ENCODE measurements at regions not wholly inside any gene's neighbourhood (a gene's known extent, or its start where the extent isn't known, plus 50 kb on each side); places are given as distances from the start of the nearest gene placed in this dataset.

DNA sequence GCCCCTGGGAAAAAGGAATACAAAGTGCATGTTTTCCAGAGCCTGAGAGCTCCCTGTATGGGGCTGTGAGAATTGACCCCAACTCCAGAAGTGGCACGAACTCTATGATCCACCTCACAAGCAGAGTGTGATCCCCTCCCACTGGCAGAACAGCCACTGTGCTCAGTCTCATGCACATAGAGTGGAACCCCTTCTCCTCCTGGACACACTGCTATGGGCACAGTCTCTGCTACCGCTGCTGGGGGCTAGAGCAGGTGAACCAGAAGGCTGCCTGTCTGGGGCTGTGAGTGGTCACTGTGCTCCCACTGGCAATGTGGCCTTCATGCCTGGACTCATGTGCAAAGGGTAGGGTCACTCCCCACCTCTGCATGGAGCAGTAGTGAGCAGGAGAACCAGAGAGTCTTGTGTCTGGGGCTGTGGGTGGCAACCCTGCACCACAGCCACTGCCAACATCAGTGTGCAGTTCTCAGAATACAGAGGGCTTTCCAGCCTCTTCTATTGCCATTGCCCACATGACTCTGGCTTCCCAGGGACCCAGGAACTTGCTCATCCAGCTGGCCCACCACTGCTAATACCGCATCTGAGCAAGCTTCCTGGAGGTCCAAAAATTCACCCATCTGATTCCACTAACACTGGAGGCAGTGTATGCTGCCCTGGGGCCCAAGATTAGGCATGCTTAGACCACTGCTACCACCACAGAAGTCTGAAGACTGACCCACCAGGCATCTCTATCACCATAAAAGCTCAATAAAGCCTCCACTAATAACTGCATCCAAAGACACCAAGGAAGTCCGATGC, 343.7 kb upstream of the SOX14 start:
- DNase-seq, result no peak

DNA sequence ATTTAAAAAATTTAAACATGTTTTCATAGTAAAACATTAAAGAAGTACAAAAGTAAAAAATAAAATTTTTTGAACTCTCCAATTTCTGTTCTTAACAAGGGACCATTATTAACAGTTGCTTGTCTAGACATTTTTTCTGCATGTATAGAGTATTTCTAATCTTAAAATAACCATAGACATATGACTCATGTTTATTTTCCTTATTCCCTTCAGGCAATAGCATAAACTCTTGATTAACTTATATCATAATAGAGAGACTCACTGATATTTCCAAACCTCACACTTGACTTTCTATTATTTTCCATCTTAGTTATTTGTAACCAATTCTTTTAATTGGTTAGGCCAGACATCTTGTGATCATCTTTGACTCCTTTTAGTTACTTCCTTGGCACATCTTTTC, 325.6 kb upstream of the SOX14 start:
- no peak for DNase-seq

DNA sequence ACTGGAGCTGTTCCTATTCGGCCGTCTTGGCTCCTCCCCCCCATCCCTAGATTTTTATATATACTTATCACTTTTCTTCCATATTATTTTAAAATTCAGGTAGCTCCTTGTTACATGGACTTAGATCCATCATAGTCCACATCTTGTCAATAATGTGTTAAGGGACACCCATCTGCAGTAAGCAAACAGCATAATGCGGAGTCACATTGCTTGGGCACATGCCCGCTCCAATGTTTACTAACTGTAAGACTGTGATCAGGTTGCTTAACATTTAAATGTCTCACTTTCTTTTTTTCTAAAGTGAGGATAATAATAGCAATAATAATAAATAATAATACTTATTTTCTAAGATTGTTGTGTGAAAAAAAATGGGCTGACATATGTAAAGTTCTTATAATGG, 303.2 kb upstream of the SOX14 start:
- no peak for DNase-seq

DNA sequence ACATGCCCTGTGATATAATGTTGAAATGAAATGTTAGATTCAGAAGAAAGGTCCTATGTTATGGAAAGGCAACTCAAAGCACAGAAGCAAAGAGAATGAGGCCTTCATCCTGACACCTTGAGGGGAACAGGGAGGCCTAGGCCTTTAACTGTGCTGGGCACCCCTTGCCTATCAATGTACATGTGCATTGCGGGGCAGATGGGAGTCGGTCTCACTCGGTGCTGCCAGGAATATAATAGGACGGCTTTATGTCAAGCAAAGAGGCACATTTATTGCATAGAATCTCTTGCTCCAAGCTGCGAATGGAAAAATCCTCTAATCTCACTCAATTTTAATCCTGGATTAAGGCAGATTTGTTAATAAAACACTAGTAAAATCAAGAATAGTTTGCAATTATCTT, 301.0 kb upstream of the SOX14 start:
- no peak for DNase-seq

DNA sequence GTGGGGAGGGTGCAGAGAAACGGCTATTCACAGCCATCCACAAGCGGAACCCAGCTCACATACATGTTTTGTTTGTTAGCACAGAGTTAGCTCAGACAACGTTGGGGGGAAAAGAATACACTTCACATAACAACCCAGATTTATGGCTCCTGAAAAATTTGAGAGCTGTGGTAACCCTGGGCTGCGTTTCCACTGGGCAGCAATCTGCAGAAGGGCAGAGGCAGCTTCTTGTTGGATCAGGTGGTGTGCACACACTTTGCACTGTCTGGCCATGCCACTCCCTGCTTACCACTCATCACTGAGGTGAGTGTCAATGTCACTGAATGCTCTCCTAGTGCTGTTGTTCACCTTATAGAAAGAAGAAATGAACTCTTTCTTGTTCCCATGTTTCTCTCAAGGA, 299.8 kb upstream of the SOX14 start:
- no peak for DNase-seq

DNA sequence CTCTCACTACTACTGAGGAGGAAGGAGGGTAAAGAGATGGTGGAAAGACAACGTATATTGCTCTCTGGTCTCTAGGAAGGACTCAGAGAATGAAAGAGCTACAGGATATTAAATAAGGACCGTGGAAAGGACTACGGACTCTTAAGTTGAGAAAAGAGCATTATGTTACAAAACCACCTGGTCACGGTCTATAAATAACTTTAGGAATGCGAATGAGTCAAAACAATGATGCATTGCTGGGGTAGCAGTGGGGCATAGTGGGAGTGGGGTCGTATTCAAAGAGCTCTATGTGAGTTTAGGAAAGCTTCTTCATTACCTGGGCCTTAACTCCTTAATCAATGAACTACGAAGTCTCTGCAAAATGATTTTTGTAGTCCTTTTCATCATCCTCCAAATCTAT, 295.7 kb upstream of the SOX14 start:
- DNase-seq, result no peak

DNA sequence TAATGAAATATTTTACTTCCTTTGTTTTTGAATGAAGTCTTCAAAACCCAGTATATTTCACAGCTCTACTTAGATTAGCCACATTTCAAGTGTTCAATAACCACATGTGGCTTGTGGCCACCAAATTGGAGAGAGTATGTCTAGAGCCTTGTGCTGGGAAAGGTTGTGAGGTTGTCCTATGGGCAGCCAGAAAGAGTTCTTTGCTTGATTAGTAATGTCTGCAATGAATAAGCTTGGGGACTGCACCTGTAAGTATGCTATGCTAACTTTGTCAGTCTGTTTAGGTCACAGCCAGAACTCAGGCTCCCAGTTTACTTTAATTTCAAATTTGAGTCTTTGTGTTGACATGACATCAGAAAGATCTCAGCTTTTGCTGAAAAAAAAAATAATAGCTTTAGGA, 294.9 kb upstream of the SOX14 start:
- no peak for DNase-seq

DNA sequence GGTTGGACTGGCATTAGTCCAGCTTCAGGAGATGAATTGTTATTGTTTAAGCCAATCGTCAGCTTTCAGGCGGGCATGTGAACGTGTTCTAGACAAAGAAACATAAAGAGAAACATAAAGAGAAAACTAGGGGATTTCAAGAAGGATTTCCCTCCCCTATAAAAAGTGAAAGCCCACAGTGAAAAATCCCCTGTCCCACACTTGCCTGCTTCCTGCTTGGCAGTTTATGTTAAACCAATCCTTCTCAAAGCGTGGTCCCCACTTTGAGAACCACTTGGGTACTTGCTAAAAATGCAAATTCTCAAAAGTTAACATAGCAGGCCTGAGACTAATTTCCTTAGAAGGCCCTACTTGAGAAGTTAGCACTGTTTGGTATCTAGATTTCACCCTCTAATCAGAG, 293.0 kb upstream of the SOX14 start:
- DNase-seq, result no peak

DNA sequence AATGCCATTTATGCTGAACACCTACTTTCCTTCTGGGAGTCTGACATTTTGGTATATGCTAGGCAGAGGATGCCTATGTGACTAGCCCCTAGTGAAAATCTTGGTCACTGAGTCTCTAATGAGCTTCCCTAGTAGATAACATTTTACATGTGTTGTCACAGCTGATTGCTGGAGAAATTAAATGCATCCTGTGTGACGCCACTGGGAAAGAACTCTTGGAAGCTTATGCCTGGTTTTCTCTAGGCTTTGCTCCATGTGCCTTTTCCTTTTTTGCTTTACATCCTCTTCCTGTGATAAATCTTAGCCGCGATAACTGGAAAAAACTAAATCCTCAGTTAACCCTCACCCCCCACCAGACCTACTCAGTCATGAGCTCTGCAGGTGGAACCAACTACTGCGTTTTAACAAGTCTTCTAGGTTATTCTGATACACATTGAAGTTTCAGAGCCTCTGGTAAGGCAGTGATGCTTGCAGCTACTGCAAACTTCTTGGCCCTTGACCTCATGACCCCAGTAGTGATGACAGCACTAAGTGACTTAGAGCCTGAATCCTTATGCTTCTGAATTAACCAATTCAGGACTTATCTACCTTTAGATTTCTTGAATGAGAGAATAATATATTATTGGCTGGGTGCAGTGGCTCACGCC, 292.4 kb upstream of the SOX14 start:
- DNase-seq, result no peak

DNA sequence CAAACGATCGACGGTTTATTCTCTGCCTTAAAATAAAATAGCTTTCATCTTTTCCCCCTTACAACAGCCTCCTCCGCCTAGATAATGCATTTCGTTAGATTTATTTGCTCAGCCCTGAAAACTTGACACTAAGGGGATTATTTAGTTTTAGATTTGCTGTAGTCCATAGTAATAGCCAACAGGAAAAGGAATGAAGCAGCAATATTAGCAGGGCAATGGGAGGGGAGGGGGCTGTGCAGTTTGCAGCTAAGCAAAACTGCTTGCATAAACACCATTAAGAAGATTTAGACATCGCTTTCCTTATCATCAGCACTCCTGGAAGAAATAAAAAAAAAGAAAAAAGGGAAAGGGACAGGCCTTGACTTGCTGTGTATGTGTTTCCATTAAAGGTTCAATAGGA, 286.5 kb upstream of the SOX14 start:
- DNase-seq, result no peak

DNA sequence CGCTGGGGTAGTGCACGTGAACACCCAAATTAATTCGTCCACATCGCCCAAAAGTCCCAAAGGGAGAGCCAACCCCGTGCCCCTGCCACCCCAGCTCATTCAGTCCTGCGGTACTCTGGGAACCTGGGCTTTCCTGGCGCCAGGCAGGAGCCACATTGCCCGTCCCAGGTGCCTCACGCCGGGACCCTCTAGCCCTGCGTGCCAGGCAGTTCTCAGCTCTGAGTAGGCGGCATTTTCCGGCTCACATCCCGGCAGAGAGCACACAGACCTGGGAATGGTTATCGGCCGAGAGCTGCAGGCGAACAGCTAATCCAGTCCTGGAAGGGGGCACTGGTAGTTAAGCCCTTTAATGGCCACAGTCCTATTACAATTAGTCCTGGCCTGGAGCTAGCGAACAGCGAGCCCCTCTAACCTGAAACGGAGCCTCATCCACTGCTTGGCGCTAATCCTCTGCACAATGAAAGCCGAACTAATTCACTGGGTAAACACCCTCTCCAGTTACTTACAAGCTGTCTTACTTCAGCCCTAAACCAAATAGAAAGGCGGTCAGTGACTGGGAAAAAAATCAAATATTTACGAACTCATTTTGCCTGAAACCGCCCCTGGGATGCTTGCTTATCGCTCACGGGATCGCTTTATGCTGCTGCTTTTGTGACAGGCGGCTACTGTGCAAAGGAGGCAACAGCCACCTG, 254.6 kb upstream of the SOX14 start:
- no peak for DNase-seq

DNA sequence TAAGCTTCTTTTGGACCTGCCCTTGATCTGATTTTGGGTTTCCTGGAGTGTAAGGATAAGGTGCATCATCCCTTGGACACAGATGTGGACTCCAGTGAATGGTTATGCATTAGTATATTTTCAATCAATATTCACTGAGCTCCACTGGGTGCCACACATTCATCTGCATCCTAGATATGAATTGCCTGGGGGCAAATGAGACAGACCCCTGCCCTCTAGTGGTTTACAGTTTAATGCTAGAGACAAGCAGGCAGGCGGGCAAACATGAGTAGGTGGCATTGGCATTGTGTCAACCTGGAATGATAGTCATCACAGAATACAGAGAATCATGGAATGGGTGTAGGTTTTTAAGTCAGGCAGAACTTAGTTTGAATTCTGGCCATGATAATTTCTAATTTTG, 252.5 kb upstream of the SOX14 start:
- no peak for DNase-seq

DNA sequence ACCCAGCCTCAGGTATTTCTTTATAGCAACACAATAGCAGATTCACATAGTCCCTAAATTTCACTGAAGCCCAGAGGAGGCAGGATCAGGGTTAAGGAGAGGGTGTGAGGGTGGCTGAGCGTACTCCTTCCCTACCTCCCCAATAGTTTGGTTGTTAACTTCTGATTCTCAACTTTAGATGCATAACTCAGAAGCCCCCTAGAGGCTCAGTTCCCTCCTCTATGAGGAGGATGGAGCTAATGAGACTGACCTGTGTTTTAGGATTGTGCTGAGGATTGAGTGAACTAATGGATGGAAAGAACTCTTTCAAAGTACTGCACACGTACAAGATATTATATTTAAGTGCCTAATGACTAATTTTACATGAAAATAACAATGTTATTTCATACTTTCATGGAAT, 249.3 kb upstream of the SOX14 start:
- no peak for DNase-seq

DNA sequence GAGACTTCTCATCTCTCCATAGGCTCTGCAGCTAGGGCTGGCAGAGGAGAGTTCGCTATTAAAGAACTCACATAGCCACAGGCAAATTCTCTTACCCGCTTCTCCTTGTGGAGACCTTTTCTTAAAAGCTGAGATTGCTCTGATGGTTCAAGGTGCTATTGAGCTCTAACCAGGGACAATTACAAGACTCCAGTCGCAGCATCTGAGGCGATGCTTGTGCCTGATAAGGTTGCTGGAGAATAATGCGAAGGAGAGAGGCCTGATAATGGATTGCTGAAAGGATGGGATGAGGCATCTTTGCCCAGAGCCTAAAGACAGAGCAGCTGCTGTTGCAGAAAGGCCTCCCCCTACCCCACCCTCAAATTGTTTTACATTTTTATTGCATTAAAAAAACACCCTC, 244.5 kb upstream of the SOX14 start:
- DNase-seq, result no peak

DNA sequence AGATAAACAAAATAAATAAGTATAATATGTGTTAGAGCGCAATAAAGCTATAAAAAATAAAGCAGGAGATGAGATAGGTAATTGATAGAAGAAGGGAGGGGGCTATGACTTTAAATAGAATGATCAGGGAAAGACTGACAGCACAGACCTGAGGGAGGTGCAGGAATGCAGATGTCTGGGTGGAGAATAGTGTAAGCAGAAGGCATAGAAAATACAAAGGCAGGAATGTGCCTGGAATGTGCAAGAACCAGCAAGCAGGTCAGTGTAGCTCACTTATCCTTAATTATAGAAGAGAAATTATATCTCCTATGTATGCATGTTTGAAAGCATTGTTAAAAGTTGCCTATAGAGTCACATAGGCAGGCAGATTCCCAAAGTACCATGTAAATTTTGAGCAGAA, 239.4 kb upstream of the SOX14 start:
- no peak for DNase-seq

DNA sequence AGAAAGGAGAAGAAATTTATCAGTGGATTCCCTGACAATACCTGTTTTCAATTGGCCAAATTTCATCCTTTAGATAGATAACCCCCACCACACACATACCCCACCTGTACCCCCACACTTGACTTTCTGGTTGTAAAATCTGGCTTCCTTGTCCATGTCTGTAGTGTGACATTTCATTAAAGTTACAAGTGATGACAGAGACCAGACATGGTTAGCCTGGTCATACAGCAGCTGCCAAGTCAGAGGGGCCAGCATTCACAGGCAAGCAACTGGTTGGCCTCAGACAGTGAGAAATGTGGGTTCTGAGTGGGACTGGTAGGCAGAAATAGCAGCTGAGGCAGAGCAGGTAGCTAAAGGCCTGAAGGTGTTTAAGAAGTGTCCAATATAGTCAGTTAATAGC, 238.6 kb upstream of the SOX14 start:
- no peak for DNase-seq

DNA sequence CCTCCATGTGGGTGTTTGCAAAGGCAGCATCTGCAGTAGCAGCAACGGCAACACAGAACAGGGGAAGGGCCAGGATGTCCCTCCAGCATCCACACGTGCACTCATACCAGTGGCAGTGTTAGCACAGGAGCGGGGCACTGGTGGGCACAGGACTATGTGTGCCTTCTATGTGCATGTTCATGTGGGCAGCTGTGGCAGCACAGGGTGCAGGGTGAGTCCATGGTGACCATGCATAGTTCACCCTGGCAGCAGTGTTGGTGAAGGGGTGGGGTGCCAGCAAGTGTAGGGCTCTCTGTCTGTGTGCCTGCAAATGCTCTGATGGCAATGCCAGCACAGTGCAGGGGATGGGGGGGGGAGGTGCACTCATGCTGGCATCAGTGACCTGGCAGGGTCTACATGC, 222.1 kb upstream of the SOX14 start:
- DNase-seq, result no peak

DNA sequence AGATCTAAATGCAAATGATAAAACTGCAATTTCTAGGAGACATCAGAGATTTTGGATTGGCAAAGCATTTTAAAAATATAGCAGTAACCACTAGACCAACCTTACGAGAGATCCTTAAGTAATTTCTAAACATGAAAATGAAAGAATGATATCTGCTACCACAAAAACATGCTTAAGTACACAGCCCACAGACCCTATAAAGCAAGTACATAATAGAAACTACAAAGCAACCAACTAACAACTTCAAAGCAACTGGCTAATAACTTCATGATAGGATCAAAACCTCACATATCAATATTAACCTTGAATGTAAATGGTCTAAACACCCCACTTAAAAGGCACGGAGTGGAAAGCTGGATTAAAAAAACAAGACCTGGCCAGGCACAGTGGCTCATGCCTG, 209.9 kb upstream of the SOX14 start:
- no peak for DNase-seq

DNA sequence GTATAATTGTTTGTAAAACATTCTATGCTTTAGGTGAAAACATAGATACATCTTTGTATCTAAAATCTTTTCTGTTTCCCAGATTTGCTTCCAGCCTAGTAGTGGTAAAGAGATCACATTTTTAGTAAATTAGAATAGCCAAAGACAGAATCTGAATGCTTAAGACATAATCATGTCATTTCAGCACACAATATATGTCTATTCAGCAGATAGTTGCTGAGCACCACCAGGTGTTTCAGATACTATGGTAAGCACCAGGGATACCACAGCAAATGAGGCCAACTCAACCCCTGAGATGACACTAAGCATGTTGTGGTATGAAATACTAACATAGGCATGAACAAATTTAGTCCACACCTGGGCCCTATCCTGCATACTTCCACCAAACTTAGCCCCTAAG, 195.2 kb upstream of the SOX14 start:
- DNase-seq, result no peak

DNA sequence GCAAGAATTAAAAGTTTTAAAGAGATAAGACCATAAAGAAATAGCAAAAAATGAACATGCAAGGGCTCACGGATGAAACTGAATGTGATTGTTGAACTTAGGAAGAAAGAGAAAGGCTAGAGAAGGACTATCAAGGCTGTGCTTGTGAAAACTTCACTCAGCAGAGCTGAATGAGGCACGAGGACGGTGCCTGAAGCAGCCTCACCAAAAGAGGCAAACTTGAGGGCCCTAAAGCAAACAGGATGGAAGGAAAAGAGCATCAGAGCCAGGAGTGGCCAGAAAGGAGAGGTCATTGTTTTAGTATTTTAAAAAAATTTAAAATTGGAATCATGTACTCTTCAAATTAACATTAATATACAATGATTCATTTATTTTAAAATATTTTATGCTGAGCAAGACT, 191.2 kb upstream of the SOX14 start:
- DNase-seq, result no peak

DNA sequence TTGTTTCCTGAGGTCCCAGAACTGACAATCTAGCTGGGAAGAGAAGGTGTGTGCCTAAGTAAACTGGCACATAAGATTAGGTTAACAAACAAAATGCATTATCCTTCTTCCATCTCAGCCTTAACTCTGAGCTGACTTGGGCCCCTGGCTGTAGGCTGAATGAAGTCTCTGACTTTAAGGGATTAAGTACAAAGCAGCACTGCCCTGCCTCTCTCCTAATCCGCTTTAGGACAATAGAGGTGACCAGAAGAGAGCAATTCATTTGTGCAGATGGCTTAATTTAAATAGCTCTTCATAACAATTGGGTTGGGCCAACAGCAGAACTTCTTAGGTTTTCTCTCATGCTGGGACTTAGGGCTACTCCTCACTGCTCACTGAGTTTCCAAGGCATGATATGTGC, 181.6 kb upstream of the SOX14 start:
- no peak for DNase-seq

DNA sequence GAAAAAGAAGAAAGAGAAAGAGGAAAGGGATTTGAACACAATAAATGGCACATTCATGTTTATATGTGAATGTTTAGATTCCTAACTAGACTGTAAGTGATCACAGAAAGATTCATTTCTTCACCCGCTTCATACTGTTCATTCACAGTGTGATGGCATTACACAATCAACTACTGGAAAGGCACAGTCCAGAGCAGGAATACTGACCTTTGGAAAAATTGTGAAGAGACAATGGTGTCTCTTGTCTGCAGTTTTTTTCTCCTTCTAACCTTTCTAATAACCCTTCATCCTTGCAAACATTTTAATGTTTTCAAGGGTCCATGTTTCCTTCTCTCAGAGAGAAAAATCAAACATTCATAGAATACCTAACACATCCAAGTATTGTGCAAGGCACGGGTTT, 180.9 kb upstream of the SOX14 start:
- DNase-seq, result no peak

DNA sequence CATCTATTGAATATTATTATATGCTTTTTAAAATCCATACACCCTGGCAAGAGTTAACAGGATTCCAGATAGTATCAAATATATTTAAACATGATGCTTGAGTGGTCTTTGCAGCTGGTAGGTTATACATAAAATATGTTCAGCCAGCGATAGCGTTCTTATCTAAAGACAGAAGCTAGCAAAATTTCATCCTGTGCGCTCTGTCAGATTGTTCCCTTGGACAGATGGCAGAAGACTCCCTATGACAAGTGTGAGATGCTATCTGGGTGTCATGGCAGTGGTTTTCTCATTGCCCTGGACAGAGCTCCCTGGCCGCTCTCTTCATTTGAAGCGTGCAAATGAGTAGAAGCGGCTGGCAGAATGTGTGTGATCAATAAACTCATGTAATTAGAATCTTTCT, 175.2 kb upstream of the SOX14 start:
- no peak for DNase-seq

Measured in hypothalamus (tissue), 51 donors.